Cardiac muscle cell (in vitro differentiated cells and primary cell): ENCODE measurements at regions not wholly inside any gene's neighbourhood (a gene's known extent, or its start where the extent isn't known, plus 50 kb on each side); places are given as distances from the start of the nearest gene placed in this dataset.

Source experiments
- DNase-seq, 2 donors: peaks; one replicate each; pipeline versions ENCODE4 v3.0.0 to v3.0.0-alpha.2; 2010 to 2017; ENCODE audit warnings: low read depth in 1 of 2, low spot score in 1 of 2
- H3K27ac ChIP-seq: fragments of 200-600 bp; sonication (generic); 2 replicates; pipeline ENCODE4 v1.5.1; 2016
- H3K27me3 ChIP-seq: fragments of 200-600 bp; sonication (generic); 2 replicates; pipeline ENCODE4 v1.6.0; 2016; ENCODE audit warnings: control low read depth
- H3K36me3 ChIP-seq: fragments of 200-600 bp; sonication (generic); 2 replicates; pipeline ENCODE4 v1.5.1; 2016; ENCODE audit warnings: control low read depth
- H3K4me1 ChIP-seq: fragments of 200-600 bp; sonication (generic); 2 replicates; pipeline ENCODE4 v1.8.1; 2017; ENCODE audit warnings: low read depth, mild to moderate bottlenecking, mixed run types
- H3K4me3 ChIP-seq: fragments of 200-600 bp; sonication (generic); 2 replicates; pipeline ENCODE4 v1.5.1; 2016; ENCODE audit warnings: mild to moderate bottlenecking
- H3K9me3 ChIP-seq: fragments of 200-600 bp; sonication (generic); 2 replicates; pipeline ENCODE4 v1.5.1; 2017; ENCODE audit warnings: low read depth, mild to moderate bottlenecking, control low read depth
- CTCF ChIP-seq: IDR thresholded peaks from 2 replicates; pipeline ENCODE4 v1.5.1; 2012; ENCODE audit warnings: low read depth, mild to moderate bottlenecking, low read length

- TF ChIP-seq CTCF: no peak
- no peaks in the 10 kb centered on the region for H3K27me3 ChIP-seq
Measured at GRCh38 chr22:22703715-22704114, 59.3 kb downstream of the GGTLC2 start.

GRCh38 chr22:22704156-22704946 is 59.9 kb downstream of the GGTLC2 start:
- no peaks in the 10 kb centered on the region for H3K27me3 ChIP-seq
- H3K36me3 ChIP-seq: no peaks in the 10 kb centered on the region
- DNase-seq: no peak
- TF ChIP-seq CTCF: no peak
- H3K9me3 ChIP-seq: no peaks in the 10 kb centered on the region
- H3K4me1 ChIP-seq: no peaks in the 10 kb centered on the region
- H3K27ac ChIP-seq: no peak overlapping the region
- H3K4me3 ChIP-seq: no peak overlapping the region

More at GRCh38 chr22:22703715-22704114, 59.3 kb downstream of the GGTLC2 start:
- no peaks in the 10 kb centered on the region for H3K9me3 ChIP-seq
- H3K36me3 ChIP-seq: no peaks in the 10 kb centered on the region
- no peak overlapping the region for H3K4me3 ChIP-seq
- H3K4me1 ChIP-seq: no peaks in the 10 kb centered on the region
- no peak overlapping the region for H3K27ac ChIP-seq
- DNase-seq: peak in 1 of 2 donors; percentile 69

GRCh38 chr22:22705328-22706100 is 61.1 kb downstream of the GGTLC2 start:
- TF ChIP-seq CTCF: no peak
- H3K27me3 ChIP-seq: no peaks in the 10 kb centered on the region
- H3K4me3 ChIP-seq: no peak overlapping the region
- H3K4me1 ChIP-seq: no peaks in the 10 kb centered on the region
- H3K9me3 ChIP-seq: no peaks in the 10 kb centered on the region
- no peak overlapping the region for H3K27ac ChIP-seq
- DNase-seq: no peak
- H3K36me3 ChIP-seq: no peaks in the 10 kb centered on the region

- Histone ChIP-seq H3K27ac (no peak overlapping the region), H3K4me3 (no peak overlapping the region), H3K9me3 (no peaks in the 10 kb centered on the region), H3K27me3 (no peaks in the 10 kb centered on the region), H3K4me1 (no peaks in the 10 kb centered on the region), H3K36me3 (no peaks in the 10 kb centered on the region)
- no peak for TF ChIP-seq CTCF
- no peak for DNase-seq
Measured at GRCh38 chr22:22706253-22706915, 62.0 kb downstream of the GGTLC2 start.

- no peaks in the 10 kb centered on the region for H3K36me3 ChIP-seq
- no peak overlapping the region for H3K4me3 ChIP-seq
- DNase-seq: no peak
- no peaks in the 10 kb centered on the region for H3K27me3 ChIP-seq
- TF ChIP-seq CTCF: peak; percentile 30
- H3K4me1 ChIP-seq: no peaks in the 10 kb centered on the region
- H3K9me3 ChIP-seq: no peaks in the 10 kb centered on the region
- H3K27ac ChIP-seq: no peak overlapping the region
Measured at GRCh38 chr22:22709719-22710445, 65.5 kb downstream of the GGTLC2 start.
